Colonic mucosa (tissue), 4 donors: ENCODE measurements at regions not wholly inside any gene's neighbourhood (a gene's known extent, or its start where the extent isn't known, plus 50 kb on each side); places are given as distances from the start of the nearest gene placed in this dataset.
"Not testable (repeated sequence)": the region's sequence is repeated elsewhere in the genome, so short reads cannot be mapped to it uniquely, and the experiment has no call there.

ENCODE experiments used
- DNase-seq: peaks from one replicate; pipeline ENCODE4 v3.0.0-alpha.2; 2020
- H3K27ac ChIP-seq: fragments of 200-600 bp; one replicate; pipeline ENCODE4 v1.8.0; 2021
- H3K27me3 ChIP-seq: fragments of 200-600 bp; one replicate; pipeline ENCODE4 v1.8.0; 2021
- H3K36me3 ChIP-seq: fragments of 200-600 bp; one replicate; pipeline ENCODE4 v1.8.0; 2021
- H3K4me1 ChIP-seq: fragments of 200-600 bp; one replicate; pipeline ENCODE4 v1.8.0; 2021; ENCODE audit warnings: mild to moderate bottlenecking
- H3K4me3 ChIP-seq: fragments of 200-600 bp; one replicate; pipeline ENCODE4 v1.8.0; 2021
- H3K9ac ChIP-seq, 2 donors: one replicate each; pipeline ENCODE4 v1.7.0; 2013; ENCODE audit warnings: control low read depth in 2 of 2, low read depth in 2 of 2, low read length in 2 of 2
- H3K9me3 ChIP-seq: fragments of 200-600 bp; one replicate; pipeline ENCODE4 v1.8.0; 2021
- intact Hi-C: fragments of 100-400 bp; cut with DNase I; formaldehyde crosslinking; loops from one replicate; pipeline ENCODE4 v1.14.1; 2022
- TF ChIP-seq, protein P1 (sequence below): fragments of 200-600 bp; IDR thresholded peaks from one replicate; pipeline ENCODE4 v1.8.0; 2022; ENCODE audit warnings: antibody characterized with exemption, mild to moderate bottlenecking
- donor health status: healthy.
- donor health status: DM: no; HTN: no; CAD: no.
- donor health status: DM: no; HTN: no; CAD: no.

DNA sequence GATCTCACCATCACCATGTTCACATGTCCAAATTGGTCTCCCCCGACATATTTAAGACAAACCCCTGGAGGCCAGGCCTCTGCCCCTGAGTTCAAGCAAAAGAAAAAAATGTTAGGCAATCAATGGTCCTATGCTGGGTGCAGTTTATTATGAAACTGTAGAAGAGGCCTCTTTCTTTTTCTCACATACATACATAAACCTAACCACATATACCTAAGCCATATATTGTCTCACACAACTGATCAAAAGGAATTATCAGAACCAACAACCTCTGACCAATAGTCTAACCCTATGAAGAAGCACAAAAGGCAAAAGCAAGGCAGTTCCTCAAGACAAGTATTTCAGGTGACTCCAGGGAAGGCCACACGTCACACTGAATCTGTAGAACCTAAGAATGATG is 49.9 kb downstream of the ILRUN start:
- Histone ChIP-seq H3K4me3 (no peak overlapping the region), H3K27me3 (no peaks in the 10 kb centered on the region), H3K36me3 (no peaks in the 10 kb centered on the region), H3K27ac (no peak overlapping the region), H3K9ac (no peak overlapping the region), H3K4me1 (no peaks in the 10 kb centered on the region), H3K9me3 (no peaks in the 10 kb centered on the region)
- intact Hi-C loops, result no loop called here
- TF ChIP-seq, protein P1, sequence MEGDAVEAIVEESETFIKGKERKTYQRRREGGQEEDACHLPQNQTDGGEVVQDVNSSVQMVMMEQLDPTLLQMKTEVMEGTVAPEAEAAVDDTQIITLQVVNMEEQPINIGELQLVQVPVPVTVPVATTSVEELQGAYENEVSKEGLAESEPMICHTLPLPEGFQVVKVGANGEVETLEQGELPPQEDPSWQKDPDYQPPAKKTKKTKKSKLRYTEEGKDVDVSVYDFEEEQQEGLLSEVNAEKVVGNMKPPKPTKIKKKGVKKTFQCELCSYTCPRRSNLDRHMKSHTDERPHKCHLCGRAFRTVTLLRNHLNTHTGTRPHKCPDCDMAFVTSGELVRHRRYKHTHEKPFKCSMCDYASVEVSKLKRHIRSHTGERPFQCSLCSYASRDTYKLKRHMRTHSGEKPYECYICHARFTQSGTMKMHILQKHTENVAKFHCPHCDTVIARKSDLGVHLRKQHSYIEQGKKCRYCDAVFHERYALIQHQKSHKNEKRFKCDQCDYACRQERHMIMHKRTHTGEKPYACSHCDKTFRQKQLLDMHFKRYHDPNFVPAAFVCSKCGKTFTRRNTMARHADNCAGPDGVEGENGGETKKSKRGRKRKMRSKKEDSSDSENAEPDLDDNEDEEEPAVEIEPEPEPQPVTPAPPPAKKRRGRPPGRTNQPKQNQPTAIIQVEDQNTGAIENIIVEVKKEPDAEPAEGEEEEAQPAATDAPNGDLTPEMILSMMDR, result no peak
- no peak for DNase-seq

GRCh38 chr6:34645627-34646026 is 50.9 kb downstream of the ILRUN start:
- intact Hi-C loops, result no loop called here
- no peak for DNase-seq
- H3K27ac ChIP-seq, result no peak overlapping the region
- H3K27me3 ChIP-seq, result no peaks in the 10 kb centered on the region
- no peaks in the 10 kb centered on the region for H3K9me3 ChIP-seq
- TF ChIP-seq, protein P1, result no peak
- H3K9ac ChIP-seq, result no peak overlapping the region
- H3K4me3 ChIP-seq, result no peak overlapping the region
- no peaks in the 10 kb centered on the region for H3K36me3 ChIP-seq
- no peaks in the 10 kb centered on the region for H3K4me1 ChIP-seq

GRCh38 chr6:34644716-34645115 is 51.9 kb downstream of the ILRUN start:
- no peak for DNase-seq
- H3K9me3 ChIP-seq, result no peaks in the 10 kb centered on the region
- H3K27me3 ChIP-seq, result no peaks in the 10 kb centered on the region
- H3K36me3 ChIP-seq, result no peaks in the 10 kb centered on the region
- intact Hi-C loops, result no loop called here
- H3K9ac ChIP-seq, result no peak overlapping the region
- no peak overlapping the region for H3K27ac ChIP-seq
- TF ChIP-seq, protein P1, result no peak
- no peak overlapping the region for H3K4me3 ChIP-seq
- H3K4me1 ChIP-seq, result no peaks in the 10 kb centered on the region

- TF ChIP-seq, protein P1, result no peak
- intact Hi-C loops, result no loop called here
- no peak for DNase-seq
- Histone ChIP-seq H3K9me3 (no peaks in the 10 kb centered on the region), H3K4me1 (no peaks in the 10 kb centered on the region), H3K27ac (no peak overlapping the region), H3K9ac (no peak overlapping the region), H3K27me3 (no peaks in the 10 kb centered on the region), H3K4me3 (no peak overlapping the region), H3K36me3 (no peaks in the 10 kb centered on the region)
Observed at GRCh38 chr6:34642427-34642826, 54.1 kb downstream of the ILRUN start.

DNA sequence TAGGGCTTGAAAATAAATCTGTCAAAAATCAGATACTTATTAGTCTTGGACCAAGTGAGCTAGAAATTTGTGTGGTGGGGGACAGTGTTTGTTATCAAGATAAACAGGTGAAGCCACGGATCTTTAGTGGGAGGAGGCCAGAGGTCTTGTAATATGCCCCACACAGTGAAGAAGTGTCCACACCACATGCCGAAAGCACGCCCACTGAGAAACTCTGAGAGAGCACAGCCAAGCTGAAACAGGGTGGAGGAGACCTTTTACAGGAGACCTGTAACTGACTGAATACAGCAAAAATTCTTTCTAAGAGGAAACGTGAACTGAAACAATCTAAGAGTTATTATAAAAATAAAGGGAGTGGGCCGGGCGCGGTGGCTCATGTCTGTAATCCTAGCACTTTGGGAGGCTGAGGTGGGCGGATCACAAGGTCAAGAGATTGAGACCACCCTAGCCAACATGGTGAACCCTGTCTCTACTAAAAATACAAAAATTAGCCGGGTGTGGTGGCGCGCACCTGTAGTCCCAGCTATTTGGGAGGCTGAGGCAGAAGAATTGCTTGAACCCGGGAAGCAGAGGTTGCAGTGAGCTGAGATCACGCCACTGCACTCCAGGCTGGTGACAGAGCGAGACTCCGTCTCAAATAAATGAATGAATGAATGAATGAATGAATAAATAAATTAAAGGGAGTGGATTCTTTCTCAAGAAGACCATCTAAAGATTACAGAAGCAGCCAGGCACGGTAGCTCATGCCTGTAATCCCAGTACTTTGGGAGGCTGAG is 56.3 kb downstream of the ILRUN start:
- H3K36me3 ChIP-seq, H3K4me3 ChIP-seq, H3K9me3 ChIP-seq, DNase-seq, H3K4me1 ChIP-seq, H3K27ac ChIP-seq, H3K27me3 ChIP-seq, H3K9ac ChIP-seq, intact Hi-C loops: not testable (repeated sequence)
